ENCODE measurements at regions not wholly inside any gene's neighbourhood (a gene's known extent, or its start where the extent isn't known, plus 50 kb on each side); places are given as distances from the start of the nearest gene placed in this dataset.

DNA sequence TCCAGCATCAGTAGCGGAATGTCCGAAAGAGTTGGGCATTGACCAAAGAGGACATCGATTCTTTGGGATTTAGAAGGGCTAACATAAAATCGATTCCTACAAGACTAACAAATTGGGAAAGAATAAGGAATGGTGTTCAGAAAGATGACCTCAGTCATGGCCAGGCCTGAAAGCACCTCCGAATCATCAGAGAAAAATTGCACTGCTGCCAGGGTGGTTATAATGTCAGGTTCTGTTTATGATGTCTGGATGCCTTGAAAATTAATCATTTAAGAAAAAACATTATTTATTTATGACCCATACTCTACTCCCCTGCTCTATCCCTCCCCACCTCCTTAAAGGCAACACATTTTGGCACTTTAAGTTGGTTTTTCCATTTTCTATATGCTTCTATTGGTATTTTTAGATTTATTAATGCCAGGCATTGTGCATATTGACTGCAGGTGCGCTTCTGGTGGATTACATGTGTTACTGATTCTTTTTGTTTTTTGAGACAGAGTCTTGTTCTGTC is 104.7 kb downstream of the MYCN start:
- H3K36me3 ChIP-seq (replicated peaks in 1 of 2) = no peaks in the 10 kb centered on the region
- H3K4me1 ChIP-seq (replicated peaks in 1 of 2) = no peaks in the 10 kb centered on the region
- intact Hi-C loops (cut with DNase I) = no loop called here
- H3K27ac ChIP-seq = no peak overlapping the region
- no peak for DNase-seq
- no peaks in the 10 kb centered on the region for H3K27me3 ChIP-seq
- WGBS, 4 donors = 87 to 93% (median 91%) methylated on average over 6 of the region's 6 CpGs
- H3K4me3 ChIP-seq = no peak overlapping the region
- TF ChIP-seq POLR2A (IDR thresholded peaks at IDR 0.05) (no peak), CTCF (IDR thresholded peaks at IDR 0.05) (no peak)
- no peaks in the 10 kb centered on the region for H3K9me3 ChIP-seq (replicated peaks in 1 of 3)

DNA sequence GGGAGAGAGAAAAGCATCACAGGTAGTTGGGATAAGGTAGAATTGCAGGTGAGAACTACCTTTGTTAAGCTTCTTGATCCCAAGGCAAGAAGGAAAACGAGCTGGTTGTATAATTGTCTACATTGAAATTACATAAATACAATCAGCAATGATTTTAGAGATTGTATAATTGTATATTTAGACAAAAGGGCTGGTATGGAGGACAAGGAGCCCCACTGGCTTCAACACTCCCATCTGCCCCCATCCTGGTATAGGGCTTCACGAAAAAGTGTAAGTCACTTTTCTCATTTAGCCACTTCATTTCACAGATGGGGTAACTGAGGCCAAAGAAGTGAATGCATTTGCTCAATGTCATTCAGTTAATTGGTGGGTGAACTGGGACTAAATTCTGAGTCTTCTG is 103.3 kb downstream of the MYCN start:
- 70 to 80% (median 75%) methylated on average over 2 of the region's 2 CpGs for WGBS, 4 donors
- no peak for DNase-seq
- Histone ChIP-seq H3K9me3 (replicated peaks in 1 of 3) (no peaks in the 10 kb centered on the region), H3K27me3 (no peaks in the 10 kb centered on the region), H3K27ac (no peak overlapping the region), H3K4me3 (no peak overlapping the region), H3K4me1 (replicated peaks in 1 of 2) (no peaks in the 10 kb centered on the region), H3K36me3 (replicated peaks in 1 of 2) (no peaks in the 10 kb centered on the region)
- no peak for TF ChIP-seq CTCF (IDR thresholded peaks at IDR 0.05)
- no peak for TF ChIP-seq POLR2A (IDR thresholded peaks at IDR 0.05)
- intact Hi-C loops (cut with DNase I) = no loop called here

GRCh38 chr2:16043192-16043591 is 102.8 kb downstream of the MYCN start:
- H3K4me1 ChIP-seq (replicated peaks in 1 of 2) = no peaks in the 10 kb centered on the region
- intact Hi-C loops (cut with DNase I) = no loop called here
- no peaks in the 10 kb centered on the region for H3K9me3 ChIP-seq (replicated peaks in 1 of 3)
- no peaks in the 10 kb centered on the region for H3K36me3 ChIP-seq (replicated peaks in 1 of 2)
- H3K4me3 ChIP-seq = no peak overlapping the region
- no peak for DNase-seq
- no peak overlapping the region for H3K27ac ChIP-seq
- 82 to 97% (median 94%) methylated on average over 2 of the region's 2 CpGs for WGBS, 4 donors
- no peaks in the 10 kb centered on the region for H3K27me3 ChIP-seq
- no peak for TF ChIP-seq CTCF (IDR thresholded peaks at IDR 0.05)
- no peak for TF ChIP-seq POLR2A (IDR thresholded peaks at IDR 0.05)

DNA sequence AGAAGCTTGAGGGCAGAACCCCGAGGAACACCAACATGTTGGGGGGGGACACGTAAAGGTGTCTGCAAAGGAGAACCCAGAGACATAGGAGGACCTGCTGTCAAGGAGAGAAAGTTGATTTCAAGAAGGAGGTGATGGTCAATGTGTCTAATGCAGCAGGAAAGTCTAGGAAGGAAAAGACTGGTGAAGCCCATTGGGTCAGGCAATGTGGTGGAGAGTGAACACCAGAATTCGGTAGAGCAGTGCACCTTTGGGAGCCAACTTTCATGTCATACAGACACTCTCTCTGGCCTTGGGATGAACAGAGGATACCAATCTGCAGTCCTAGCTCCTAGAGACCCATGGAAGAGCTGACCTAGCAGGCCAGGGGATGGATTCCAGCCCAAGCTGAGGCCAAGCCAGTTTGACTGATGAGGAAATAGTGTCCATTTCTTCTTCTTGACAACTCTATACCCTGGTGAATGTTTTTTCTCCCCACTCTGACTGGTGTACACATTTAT is 101.9 kb downstream of the MYCN start:
- Histone ChIP-seq H3K27ac (no peak overlapping the region), H3K4me1 (replicated peaks in 1 of 2) (no peaks in the 10 kb centered on the region), H3K27me3 (no peaks in the 10 kb centered on the region), H3K9me3 (replicated peaks in 1 of 3) (no peaks in the 10 kb centered on the region), H3K36me3 (replicated peaks in 1 of 2) (no peaks in the 10 kb centered on the region), H3K4me3 (no peak overlapping the region)
- TF ChIP-seq CTCF (IDR thresholded peaks at IDR 0.05) (no peak), POLR2A (IDR thresholded peaks at IDR 0.05) (no peak)
- no peak for DNase-seq
- intact Hi-C loops (cut with DNase I) = no loop called here
- 90 to 97% (median 93%) methylated on average over 3 of the region's 3 CpGs for WGBS, 4 donors
